ENCODE measurements at regions not wholly inside any gene's neighbourhood (a gene's known extent, or its start where the extent isn't known, plus 50 kb on each side); places are given as distances from the start of the nearest gene placed in this dataset.

- DNase-seq (ENCODE audit: low read depth), result no peak
- TF ChIP-seq, protein P1, sequence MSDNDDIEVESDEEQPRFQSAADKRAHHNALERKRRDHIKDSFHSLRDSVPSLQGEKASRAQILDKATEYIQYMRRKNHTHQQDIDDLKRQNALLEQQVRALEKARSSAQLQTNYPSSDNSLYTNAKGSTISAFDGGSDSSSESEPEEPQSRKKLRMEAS (IDR thresholded peaks at IDR 0.05; ENCODE audit: low read depth, low read length), result no peak
- TF ChIP-seq, protein P2, sequence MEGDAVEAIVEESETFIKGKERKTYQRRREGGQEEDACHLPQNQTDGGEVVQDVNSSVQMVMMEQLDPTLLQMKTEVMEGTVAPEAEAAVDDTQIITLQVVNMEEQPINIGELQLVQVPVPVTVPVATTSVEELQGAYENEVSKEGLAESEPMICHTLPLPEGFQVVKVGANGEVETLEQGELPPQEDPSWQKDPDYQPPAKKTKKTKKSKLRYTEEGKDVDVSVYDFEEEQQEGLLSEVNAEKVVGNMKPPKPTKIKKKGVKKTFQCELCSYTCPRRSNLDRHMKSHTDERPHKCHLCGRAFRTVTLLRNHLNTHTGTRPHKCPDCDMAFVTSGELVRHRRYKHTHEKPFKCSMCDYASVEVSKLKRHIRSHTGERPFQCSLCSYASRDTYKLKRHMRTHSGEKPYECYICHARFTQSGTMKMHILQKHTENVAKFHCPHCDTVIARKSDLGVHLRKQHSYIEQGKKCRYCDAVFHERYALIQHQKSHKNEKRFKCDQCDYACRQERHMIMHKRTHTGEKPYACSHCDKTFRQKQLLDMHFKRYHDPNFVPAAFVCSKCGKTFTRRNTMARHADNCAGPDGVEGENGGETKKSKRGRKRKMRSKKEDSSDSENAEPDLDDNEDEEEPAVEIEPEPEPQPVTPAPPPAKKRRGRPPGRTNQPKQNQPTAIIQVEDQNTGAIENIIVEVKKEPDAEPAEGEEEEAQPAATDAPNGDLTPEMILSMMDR (IDR thresholded peaks at IDR 0.05; ENCODE audit: low read depth, low read length), result no peak
- TF ChIP-seq POLR2A (IDR thresholded peaks at IDR 0.05; ENCODE audit: extremely low read depth, insufficient read length), result no peak
- TF ChIP-seq MYC (IDR thresholded peaks at IDR 0.05; ENCODE audit: low read depth, low read length), result no peak
- no peak overlapping the region for H3K4me3 ChIP-seq (ENCODE audit: low read depth, low read length)
Observed at GRCh38 chr3:31145062-31145461, 250.6 kb upstream of the GADL1 start.

GRCh38 chr3:31147550-31147949, 253.1 kb upstream of the GADL1 start:
- TF ChIP-seq, protein P2 (IDR thresholded peaks at IDR 0.05; ENCODE audit: low read depth, low read length), result no peak
- TF ChIP-seq MYC (IDR thresholded peaks at IDR 0.05; ENCODE audit: low read depth, low read length), result no peak
- TF ChIP-seq, protein P1 (IDR thresholded peaks at IDR 0.05; ENCODE audit: low read depth, low read length), result no peak
- TF ChIP-seq POLR2A (IDR thresholded peaks at IDR 0.05; ENCODE audit: extremely low read depth, insufficient read length), result no peak
- DNase-seq (ENCODE audit: low read depth), result no peak
- H3K4me3 ChIP-seq (ENCODE audit: low read depth, low read length), result no peak overlapping the region

- TF ChIP-seq, protein P1 (IDR thresholded peaks at IDR 0.05; ENCODE audit: low read depth, low read length), result no peak
- TF ChIP-seq POLR2A (IDR thresholded peaks at IDR 0.05; ENCODE audit: extremely low read depth, insufficient read length), result no peak
- TF ChIP-seq MYC (IDR thresholded peaks at IDR 0.05; ENCODE audit: low read depth, low read length), result no peak
- TF ChIP-seq, protein P2 (IDR thresholded peaks at IDR 0.05; ENCODE audit: low read depth, low read length), result no peak
- peak; percentile 37 for DNase-seq (ENCODE audit: low read depth)
- no peak overlapping the region for H3K4me3 ChIP-seq (ENCODE audit: low read depth, low read length)
Observed at GRCh38 chr3:31157047-31157694, 262.7 kb upstream of the GADL1 start.

DNA sequence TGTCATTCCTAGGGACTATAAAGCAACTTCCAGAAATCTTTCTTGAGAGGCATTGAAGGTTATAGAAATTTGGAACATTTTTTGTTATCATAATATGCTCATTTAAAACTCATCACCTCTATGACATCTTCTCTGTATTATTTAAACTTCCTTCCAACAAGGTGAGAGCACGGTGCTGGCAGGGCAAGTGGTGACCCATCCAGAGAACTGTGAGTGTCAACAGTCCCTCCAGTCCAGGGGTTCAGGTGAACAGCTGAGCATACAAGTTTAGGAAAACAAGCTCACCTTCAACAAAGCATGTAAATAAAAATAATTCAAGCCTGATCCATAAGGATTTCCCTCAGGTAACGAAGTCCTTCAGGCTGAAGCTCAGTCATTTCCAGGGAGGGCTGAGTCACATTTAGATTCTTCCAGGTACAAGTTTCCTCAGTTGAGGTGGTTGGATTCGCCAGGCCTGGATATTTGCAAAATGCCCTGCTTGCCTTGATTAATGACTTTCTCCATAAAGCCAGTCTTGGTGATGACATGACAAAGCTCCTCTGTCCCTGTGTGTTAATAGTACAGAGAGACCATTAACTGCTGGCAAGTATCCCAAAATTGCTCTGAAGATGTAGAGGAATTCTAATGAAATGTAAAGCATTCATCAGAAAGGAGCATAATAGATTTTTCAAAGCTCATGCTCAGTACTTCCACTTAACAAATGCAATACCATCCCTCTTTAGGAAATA, 263.6 kb upstream of the GADL1 start:
- TF ChIP-seq, protein P2 (IDR thresholded peaks at IDR 0.05; ENCODE audit: low read depth, low read length), result no peak
- no peak for TF ChIP-seq MYC (IDR thresholded peaks at IDR 0.05; ENCODE audit: low read depth, low read length)
- TF ChIP-seq, protein P1 (IDR thresholded peaks at IDR 0.05; ENCODE audit: low read depth, low read length), result no peak
- TF ChIP-seq POLR2A (IDR thresholded peaks at IDR 0.05; ENCODE audit: extremely low read depth, insufficient read length), result no peak
- H3K4me3 ChIP-seq (ENCODE audit: low read depth, low read length), result no peak overlapping the region
- DNase-seq (ENCODE audit: low read depth), result no peak

DNA sequence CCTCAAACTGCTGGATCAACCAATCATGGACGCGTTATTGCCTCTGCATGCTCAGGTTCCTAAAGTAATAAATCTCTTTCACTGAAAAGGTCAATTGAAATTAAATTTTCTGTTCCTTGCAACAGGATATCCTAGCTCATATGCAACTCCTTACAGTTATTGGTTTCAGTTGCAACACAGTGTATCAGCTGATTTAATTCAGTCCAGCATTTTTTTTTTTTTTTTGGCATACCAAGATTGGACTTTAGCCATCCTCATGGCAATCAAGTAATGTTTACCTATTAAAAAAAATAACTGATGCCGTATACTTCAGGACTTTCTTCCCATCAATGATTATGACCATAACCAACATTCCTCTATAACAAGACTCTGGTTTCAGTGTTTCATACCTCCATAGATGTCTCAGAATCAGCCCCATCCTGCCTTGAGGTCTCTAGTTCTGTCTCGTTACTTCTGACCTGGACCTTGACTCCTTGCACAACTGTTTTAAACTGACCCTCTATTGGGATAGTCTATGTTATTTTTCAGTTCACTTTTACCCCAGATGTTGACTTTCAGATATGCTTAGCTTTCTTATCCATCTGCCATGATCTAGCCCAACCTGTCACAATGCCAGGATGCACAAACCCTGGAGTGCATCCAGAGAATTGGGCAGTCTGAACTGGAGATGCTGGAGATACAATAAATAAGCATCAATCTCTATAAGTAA, 265.0 kb upstream of the GADL1 start:
- TF ChIP-seq, protein P1 (IDR thresholded peaks at IDR 0.05; ENCODE audit: low read depth, low read length), result no peak
- TF ChIP-seq POLR2A (IDR thresholded peaks at IDR 0.05; ENCODE audit: extremely low read depth, insufficient read length), result no peak
- H3K4me3 ChIP-seq (ENCODE audit: low read depth, low read length), result no peak overlapping the region
- DNase-seq (ENCODE audit: low read depth), result no peak
